Lower leg skin (tissue), 4 donors: ENCODE measurements at regions not wholly inside any gene's neighbourhood (a gene's known extent, or its start where the extent isn't known, plus 50 kb on each side); places are given as distances from the start of the nearest gene placed in this dataset.

Experiments used
- DNase-seq, 2 donors: peaks; one replicate each; pipeline ENCODE4 v3.0.0-alpha.2; 2019; ENCODE audit warnings: low spot score in 2 of 2
- H3K4me3 ChIP-seq: fragments of 200-600 bp; sonication (generic); 2 replicates; pipeline ENCODE4 v1.5.1; 2017; ENCODE audit warnings: mild to moderate bottlenecking, low read depth; ENCODE audit not compliant: poor library complexity, severe bottlenecking
- CTCF ChIP-seq, 3 donors: fragments of 450-650 bp; IDR thresholded peaks; one replicate each; pipeline ENCODE4 v1.5.1; 2016; ENCODE audit warnings: antibody characterized with exemption in 3 of 3, mild to moderate bottlenecking in 3 of 3, moderate library complexity in 2 of 3
- POLR2A ChIP-seq, 2 donors: fragments of 450-650 bp; IDR thresholded peaks; one replicate each; pipeline ENCODE4 v1.6.1; 2016 to 2017; ENCODE audit warnings: antibody characterized with exemption in 2 of 2, mild to moderate bottlenecking in 1 of 2, moderate library complexity in 1 of 2
- WGBS, 2 donors: methylation state at CpG; one replicate each; pipeline ENCODE4 v1.1.5; 2018; 5-methylcytosine and 5-hydroxymethylcytosine counted together
- intact Hi-C: fragments of 100-400 bp; cut with DNase I; formaldehyde crosslinking; loops from one replicate; pipeline ENCODE4 v1.15.0; 2023; ENCODE audit warnings: low total_unique reads

GRCh38 chr22:26732284-26732683 lies 74.9 kb downstream of the MIAT start:
- DNase-seq, result no peak
- 94 to 95% methylated on average over 7 of the region's 7 CpGs for WGBS, 2 donors

GRCh38 chr22:26734339-26735018 lies 77.1 kb downstream of the MIAT start:
- intact Hi-C loops, result no loop called here
- DNase-seq, result no peak
- TF ChIP-seq POLR2A (IDR thresholded peaks at IDR 0.05) (no peak), CTCF (IDR thresholded peaks at IDR 0.05) (no peak)
- H3K4me3 ChIP-seq, result no peak overlapping the region
- 90 to 92% methylated on average over 4 of the region's 4 CpGs for WGBS, 2 donors

More at GRCh38 chr22:26732284-26732683, 74.9 kb downstream of the MIAT start:
- intact Hi-C loops, result no loop called here
- no peak overlapping the region for H3K4me3 ChIP-seq
- TF ChIP-seq CTCF (IDR thresholded peaks at IDR 0.05), result no peak
- no peak for TF ChIP-seq POLR2A (IDR thresholded peaks at IDR 0.05)

DNA sequence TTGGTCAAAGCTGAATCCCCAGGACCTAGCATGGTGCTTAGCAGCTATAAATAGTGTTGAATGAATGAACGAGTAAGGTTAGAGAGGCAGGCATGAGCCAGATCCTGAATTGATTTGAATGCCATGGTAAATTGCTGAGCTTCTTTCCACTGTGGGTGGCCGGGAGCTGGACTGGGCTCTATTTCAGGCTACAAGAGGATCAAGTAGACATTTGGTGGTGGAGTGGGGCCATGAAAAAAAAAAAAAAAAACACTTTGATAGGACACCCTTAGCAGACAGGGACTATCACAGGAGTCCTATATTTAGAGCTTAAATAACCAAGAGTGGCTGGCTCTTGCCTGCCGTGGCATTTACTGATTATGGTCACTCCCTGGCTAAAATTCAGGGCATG lies 77.6 kb downstream of the MIAT start:
- TF ChIP-seq CTCF (IDR thresholded peaks at IDR 0.05) (no peak), POLR2A (IDR thresholded peaks at IDR 0.05) (no peak)
- H3K4me3 ChIP-seq, result no peak overlapping the region
- 89 to 91% methylated on average over 3 of the region's 3 CpGs for WGBS, 2 donors
- DNase-seq, result no peak
- intact Hi-C loops, result no loop called here

GRCh38 chr22:26737262-26737661 lies 79.9 kb downstream of the MIAT start:
- no peak for DNase-seq
- TF ChIP-seq CTCF (IDR thresholded peaks at IDR 0.05) (no peak), POLR2A (IDR thresholded peaks at IDR 0.05) (no peak)
- intact Hi-C loops, result no loop called here
- no peak overlapping the region for H3K4me3 ChIP-seq
- 74 to 77% methylated on average over 1 of the region's 1 CpG for WGBS, 2 donors

DNA sequence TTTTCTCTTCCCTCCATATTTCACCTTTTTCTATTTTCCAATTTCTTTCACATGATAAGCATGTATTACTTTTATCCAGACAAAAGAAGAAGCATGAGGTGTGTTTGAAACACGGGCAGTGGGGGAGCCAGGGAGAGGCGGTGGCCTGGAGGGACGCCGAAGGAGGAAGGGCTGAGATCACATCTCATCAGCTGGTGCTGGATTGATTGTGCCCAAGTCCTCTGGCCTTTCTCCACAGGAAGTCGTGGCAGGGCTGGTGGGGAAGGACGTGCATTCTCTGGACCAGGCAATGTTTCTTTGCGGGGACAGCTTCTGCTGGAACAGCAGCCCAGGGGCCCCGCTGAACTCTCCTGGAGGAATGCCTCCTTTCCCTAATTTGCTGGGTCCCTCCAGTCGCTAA lies 82.9 kb downstream of the MIAT start:
- 69 to 71% methylated on average over 9 of the region's 9 CpGs for WGBS, 2 donors
- no peak overlapping the region for H3K4me3 ChIP-seq
- no peak for DNase-seq
- TF ChIP-seq CTCF (IDR thresholded peaks at IDR 0.05) (no peak), POLR2A (IDR thresholded peaks at IDR 0.05) (no peak)
- intact Hi-C loops, result no loop called here

GRCh38 chr22:26743149-26743548 lies 85.8 kb downstream of the MIAT start:
- WGBS, 2 donors, result 92 to 96% methylated on average over 5 of the region's 5 CpGs
- intact Hi-C loops, result no loop called here
- H3K4me3 ChIP-seq, result no peak overlapping the region
- no peak for DNase-seq
- TF ChIP-seq CTCF (IDR thresholded peaks at IDR 0.05) (no peak), POLR2A (IDR thresholded peaks at IDR 0.05) (no peak)
